ENCODE measurements at regions not wholly inside any gene's neighbourhood (a gene's known extent, or its start where the extent isn't known, plus 50 kb on each side); places are given as distances from the start of the nearest gene placed in this dataset.

GRCh38 chr10:131487822-131488221, 176.3 kb upstream of the TCERG1L start:
- TF ChIP-seq, protein P1, sequence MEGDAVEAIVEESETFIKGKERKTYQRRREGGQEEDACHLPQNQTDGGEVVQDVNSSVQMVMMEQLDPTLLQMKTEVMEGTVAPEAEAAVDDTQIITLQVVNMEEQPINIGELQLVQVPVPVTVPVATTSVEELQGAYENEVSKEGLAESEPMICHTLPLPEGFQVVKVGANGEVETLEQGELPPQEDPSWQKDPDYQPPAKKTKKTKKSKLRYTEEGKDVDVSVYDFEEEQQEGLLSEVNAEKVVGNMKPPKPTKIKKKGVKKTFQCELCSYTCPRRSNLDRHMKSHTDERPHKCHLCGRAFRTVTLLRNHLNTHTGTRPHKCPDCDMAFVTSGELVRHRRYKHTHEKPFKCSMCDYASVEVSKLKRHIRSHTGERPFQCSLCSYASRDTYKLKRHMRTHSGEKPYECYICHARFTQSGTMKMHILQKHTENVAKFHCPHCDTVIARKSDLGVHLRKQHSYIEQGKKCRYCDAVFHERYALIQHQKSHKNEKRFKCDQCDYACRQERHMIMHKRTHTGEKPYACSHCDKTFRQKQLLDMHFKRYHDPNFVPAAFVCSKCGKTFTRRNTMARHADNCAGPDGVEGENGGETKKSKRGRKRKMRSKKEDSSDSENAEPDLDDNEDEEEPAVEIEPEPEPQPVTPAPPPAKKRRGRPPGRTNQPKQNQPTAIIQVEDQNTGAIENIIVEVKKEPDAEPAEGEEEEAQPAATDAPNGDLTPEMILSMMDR (IDR thresholded peaks at IDR 0.05; ENCODE audit: low read depth, low read length) = no peak
- Histone ChIP-seq H3K27me3 (no peaks in the 10 kb centered on the region), H3K36me3 (no peaks in the 10 kb centered on the region), H3K9me3 (no peaks in the 10 kb centered on the region), H3K4me1 (no peaks in the 10 kb centered on the region), H3K4me3 (ENCODE audit: low read depth, low read length) (no peak overlapping the region)
- DNase-seq = no peak

DNA sequence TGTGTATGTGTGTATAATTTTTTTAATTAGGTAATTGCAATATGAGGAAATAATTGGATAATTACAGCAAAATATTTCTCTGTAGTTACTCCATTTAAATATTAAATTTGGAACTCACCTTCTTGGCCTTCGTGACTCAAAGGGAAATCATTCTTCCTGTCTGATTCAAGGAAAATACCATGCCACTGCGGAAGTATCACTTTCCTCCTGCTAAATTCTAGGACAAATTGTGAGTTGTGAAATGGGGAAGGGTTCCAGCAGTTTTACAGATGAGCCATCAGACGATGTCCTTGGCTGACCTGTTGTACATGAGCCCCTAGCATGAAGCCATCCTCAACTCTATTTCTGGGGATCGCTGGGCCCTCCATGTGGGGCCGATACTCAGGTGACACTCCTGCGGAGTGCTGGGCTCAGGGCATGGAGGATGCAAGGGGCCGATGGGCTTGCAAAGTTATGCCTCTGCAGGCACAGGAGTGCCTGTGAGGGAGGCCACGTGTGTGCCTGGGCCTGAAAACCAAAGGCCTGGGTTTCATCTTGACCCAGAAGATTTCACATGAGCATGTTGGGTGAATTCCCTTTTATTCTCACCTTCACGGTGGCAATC, 179.6 kb upstream of the TCERG1L start:
- TF ChIP-seq, protein P1 (IDR thresholded peaks at IDR 0.05; ENCODE audit: low read depth, low read length) = no peak
- Histone ChIP-seq H3K36me3 (no peaks in the 10 kb centered on the region), H3K4me3 (ENCODE audit: low read depth, low read length) (no peak overlapping the region), H3K4me1 (no peaks in the 10 kb centered on the region), H3K27me3 (no peaks in the 10 kb centered on the region), H3K9me3 (no peaks in the 10 kb centered on the region)
- no peak for DNase-seq

DNA sequence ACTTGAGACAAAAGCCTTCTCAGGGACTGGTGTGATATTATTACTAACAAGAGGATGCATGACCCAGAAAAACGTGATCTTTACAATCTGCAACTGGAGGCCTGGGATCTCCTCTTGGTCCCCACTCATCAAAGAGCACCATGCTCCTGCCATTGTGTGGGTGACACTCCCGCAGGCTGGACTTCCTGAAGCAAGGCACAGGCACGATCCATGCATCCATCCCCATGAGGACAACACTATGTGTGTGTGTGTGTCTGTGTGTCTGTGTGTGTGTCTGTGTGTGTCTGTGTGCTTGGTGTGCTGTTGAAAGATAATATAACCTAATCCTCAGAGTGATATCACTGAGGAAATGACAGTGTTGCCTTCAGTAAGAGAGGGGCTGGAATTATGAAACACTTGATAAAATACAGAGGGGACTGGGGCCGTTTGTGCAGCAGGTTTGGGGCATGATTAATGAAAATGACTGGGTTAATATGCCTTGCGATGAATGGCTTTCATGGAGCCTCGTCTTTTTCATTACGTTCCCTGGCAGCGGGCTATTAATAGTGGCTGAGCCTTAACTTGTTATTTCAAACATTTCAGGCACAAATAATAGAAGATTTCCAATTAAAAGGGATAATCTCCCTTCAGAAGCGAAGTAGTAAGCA, 180.8 kb upstream of the TCERG1L start:
- Histone ChIP-seq H3K4me3 (ENCODE audit: low read depth, low read length) (no peak overlapping the region), H3K36me3 (no peaks in the 10 kb centered on the region), H3K9me3 (no peaks in the 10 kb centered on the region), H3K4me1 (no peaks in the 10 kb centered on the region), H3K27me3 (no peaks in the 10 kb centered on the region)
- TF ChIP-seq, protein P1 (IDR thresholded peaks at IDR 0.05; ENCODE audit: low read depth, low read length) = no peak
- DNase-seq = no peak

GRCh38 chr10:131493432-131493831, 181.9 kb upstream of the TCERG1L start:
- Histone ChIP-seq H3K36me3 (no peaks in the 10 kb centered on the region), H3K4me3 (ENCODE audit: low read depth, low read length) (no peak overlapping the region), H3K4me1 (no peaks in the 10 kb centered on the region), H3K27me3 (no peaks in the 10 kb centered on the region), H3K9me3 (no peaks in the 10 kb centered on the region)
- no peak for DNase-seq
- TF ChIP-seq, protein P1 (IDR thresholded peaks at IDR 0.05; ENCODE audit: low read depth, low read length) = no peak

GRCh38 chr10:131494451-131494850, 182.9 kb upstream of the TCERG1L start:
- H3K4me3 ChIP-seq (ENCODE audit: low read depth, low read length) = no peak overlapping the region
- H3K4me1 ChIP-seq = no peaks in the 10 kb centered on the region
- DNase-seq = no peak
- no peaks in the 10 kb centered on the region for H3K9me3 ChIP-seq
- no peaks in the 10 kb centered on the region for H3K36me3 ChIP-seq
- no peaks in the 10 kb centered on the region for H3K27me3 ChIP-seq
- TF ChIP-seq, protein P1 (IDR thresholded peaks at IDR 0.05; ENCODE audit: low read depth, low read length) = no peak

DNA sequence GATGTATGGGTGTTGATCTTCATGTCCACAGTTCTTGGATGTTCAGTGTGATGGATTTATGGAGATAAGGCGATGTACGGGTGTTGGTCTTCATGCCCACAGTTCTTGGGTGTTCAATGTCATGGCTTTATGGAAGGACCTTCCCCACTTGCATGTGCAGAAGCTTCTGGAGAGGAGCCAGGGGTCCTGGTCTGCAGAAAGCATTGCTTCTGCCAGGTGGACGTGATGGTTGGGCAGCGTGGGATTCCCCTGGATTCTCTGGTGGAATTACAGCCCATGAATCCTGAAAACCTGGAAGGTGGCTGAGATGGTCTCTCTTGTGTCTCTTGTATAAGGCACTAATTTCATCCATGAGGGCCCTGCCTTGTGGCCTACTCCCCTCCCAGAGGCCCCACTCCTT, 183.7 kb upstream of the TCERG1L start:
- Histone ChIP-seq H3K4me1 (no peaks in the 10 kb centered on the region), H3K4me3 (ENCODE audit: low read depth, low read length) (no peak overlapping the region), H3K27me3 (no peaks in the 10 kb centered on the region), H3K9me3 (no peaks in the 10 kb centered on the region), H3K36me3 (no peaks in the 10 kb centered on the region)
- TF ChIP-seq, protein P1 (IDR thresholded peaks at IDR 0.05; ENCODE audit: low read depth, low read length) = no peak
- no peak for DNase-seq

All from BE2C (cell line).